ENCODE measurements at regions not wholly inside any gene's neighbourhood (a gene's known extent, or its start where the extent isn't known, plus 50 kb on each side); places are given as distances from the start of the nearest gene placed in this dataset.

DNA sequence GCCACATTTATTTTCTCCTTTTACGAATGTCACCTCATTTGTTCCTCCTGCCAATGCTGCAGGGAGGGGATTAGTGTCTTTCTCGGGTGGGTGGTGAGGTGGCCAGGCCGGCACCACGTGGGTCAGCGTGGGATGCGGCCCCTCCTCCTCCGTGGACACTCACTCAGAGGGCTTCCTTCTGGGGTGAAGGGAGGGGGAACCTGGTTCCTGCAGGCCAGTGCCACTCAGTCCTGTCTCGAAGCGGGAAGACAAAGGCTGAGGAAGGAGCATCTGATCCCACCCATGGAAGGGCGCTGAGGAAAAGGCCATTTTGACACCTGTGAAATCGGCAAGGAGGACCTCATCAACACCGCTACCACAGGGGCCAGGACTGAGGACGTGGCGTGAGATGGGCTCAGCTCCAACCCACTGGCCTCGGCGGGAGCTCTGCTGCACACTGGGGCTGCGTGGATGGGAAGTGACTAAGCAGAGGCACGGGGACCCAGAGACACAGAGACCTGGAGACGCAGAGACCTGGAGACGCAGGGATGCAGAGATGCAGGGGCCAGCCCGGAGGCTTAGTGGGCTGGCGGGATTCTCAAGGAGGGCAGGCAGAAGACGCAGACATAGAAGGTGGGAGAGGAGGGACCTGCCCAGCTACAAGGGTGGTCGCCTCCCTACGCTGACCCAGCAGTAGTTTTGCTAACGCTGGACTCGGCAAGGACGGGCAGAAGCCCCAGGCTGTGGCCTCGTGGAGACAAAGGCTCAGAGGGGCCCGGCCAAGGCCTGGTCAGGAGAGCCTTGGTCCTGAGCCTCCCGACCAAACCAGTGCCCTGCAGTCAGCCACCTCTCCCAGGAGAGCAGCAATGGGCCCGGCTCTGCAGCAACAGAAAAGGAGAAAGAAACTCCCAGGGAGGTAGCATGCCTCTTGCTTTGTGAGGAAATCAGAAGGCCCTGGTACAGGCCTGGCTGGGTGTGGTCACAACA is 1071.2 kb downstream of the BRD1 start:
- DNase-seq (ENCODE audit: low read depth): peak; percentile 19
- TF ChIP-seq, protein P1, sequence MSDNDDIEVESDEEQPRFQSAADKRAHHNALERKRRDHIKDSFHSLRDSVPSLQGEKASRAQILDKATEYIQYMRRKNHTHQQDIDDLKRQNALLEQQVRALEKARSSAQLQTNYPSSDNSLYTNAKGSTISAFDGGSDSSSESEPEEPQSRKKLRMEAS (IDR thresholded peaks at IDR 0.05; ENCODE audit: low read depth, low read length): no peak
- no peak overlapping the region for H3K4me3 ChIP-seq (ENCODE audit: low read depth, low read length)

DNA sequence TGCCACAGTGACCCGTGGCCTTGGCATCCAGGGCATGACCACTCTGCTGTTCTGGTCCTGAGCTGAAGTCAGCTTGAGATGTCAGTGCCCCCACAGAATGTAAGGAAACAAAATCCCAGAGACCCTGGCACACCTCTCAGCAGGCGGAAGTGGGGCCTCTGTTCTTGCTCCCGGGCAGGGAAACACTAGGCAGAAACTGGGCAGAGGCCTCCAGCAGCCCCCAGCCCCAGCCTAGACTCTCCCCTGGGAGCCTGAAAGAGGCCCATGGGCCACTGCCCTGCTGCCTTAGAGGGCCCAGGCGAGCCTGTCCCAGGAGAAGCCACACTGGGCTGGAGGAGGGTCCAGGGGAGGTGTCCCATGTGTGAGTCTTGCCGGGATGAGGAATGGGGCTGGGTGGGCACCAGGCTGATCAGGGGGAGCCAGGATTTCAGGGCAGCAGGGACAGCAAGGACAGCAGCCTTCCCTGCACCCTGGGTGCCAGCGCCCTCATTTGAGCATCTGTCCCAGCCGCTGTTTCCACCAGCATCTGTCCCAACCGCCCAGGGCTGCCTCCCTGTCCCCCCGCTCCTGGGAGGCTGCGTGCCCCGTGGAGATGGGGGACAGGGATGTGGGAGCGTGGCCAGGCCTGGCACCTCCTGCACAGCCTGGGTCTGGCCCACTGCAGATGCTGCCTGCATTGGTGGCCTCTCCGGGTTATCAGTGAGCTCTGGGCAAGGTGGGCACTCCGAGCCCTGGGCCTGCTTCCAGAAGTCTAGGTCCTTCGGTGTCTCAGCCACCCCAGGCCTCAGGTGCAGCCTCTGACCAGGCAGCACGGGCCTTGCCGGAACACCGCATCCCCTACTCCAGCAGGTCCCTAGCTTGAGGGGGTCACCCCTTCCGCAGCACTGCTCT is 1072.4 kb downstream of the BRD1 start:
- H3K4me3 ChIP-seq (ENCODE audit: low read depth, low read length): no peak overlapping the region
- TF ChIP-seq, protein P1 (IDR thresholded peaks at IDR 0.05; ENCODE audit: low read depth, low read length): no peak
- TF ChIP-seq POLR2A (IDR thresholded peaks at IDR 0.05; ENCODE audit: extremely low read depth, insufficient read length) (no peak), MYC (IDR thresholded peaks at IDR 0.05; ENCODE audit: low read depth, low read length) (no peak)
- TF ChIP-seq, protein P2, sequence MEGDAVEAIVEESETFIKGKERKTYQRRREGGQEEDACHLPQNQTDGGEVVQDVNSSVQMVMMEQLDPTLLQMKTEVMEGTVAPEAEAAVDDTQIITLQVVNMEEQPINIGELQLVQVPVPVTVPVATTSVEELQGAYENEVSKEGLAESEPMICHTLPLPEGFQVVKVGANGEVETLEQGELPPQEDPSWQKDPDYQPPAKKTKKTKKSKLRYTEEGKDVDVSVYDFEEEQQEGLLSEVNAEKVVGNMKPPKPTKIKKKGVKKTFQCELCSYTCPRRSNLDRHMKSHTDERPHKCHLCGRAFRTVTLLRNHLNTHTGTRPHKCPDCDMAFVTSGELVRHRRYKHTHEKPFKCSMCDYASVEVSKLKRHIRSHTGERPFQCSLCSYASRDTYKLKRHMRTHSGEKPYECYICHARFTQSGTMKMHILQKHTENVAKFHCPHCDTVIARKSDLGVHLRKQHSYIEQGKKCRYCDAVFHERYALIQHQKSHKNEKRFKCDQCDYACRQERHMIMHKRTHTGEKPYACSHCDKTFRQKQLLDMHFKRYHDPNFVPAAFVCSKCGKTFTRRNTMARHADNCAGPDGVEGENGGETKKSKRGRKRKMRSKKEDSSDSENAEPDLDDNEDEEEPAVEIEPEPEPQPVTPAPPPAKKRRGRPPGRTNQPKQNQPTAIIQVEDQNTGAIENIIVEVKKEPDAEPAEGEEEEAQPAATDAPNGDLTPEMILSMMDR (IDR thresholded peaks at IDR 0.05; ENCODE audit: low read depth, low read length): no peak
- DNase-seq (ENCODE audit: low read depth): no peak

DNA sequence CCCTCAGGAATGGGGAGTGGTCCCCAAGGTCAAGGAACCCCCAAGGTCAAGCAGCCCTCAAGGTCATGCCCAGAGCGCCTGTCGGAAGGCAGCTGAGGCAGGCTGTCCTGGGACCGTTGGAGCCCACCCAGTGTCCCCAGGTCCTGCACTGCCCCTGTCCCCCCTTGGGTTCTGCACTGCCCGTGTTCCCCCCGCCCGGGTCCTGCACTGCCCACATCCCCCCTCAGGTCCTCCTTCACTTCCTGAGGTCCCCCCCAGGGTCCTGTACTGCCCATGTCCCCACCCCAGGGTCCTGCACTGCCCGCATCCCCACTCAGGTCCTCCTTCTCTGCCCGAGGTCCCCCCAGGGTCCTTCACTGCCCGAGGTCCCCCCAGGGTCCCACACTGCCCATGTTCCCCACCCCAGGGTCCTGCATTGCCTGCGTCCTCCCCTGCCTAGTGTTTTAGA is 1073.0 kb downstream of the BRD1 start:
- DNase-seq (ENCODE audit: low read depth): no peak
- H3K4me3 ChIP-seq (ENCODE audit: low read depth, low read length): no peak overlapping the region
- TF ChIP-seq POLR2A (IDR thresholded peaks at IDR 0.05; ENCODE audit: extremely low read depth, insufficient read length): no peak
- no peak for TF ChIP-seq MYC (IDR thresholded peaks at IDR 0.05; ENCODE audit: low read depth, low read length)
- TF ChIP-seq, protein P2 (IDR thresholded peaks at IDR 0.05; ENCODE audit: low read depth, low read length): no peak
- TF ChIP-seq, protein P1 (IDR thresholded peaks at IDR 0.05; ENCODE audit: low read depth, low read length): no peak

DNA sequence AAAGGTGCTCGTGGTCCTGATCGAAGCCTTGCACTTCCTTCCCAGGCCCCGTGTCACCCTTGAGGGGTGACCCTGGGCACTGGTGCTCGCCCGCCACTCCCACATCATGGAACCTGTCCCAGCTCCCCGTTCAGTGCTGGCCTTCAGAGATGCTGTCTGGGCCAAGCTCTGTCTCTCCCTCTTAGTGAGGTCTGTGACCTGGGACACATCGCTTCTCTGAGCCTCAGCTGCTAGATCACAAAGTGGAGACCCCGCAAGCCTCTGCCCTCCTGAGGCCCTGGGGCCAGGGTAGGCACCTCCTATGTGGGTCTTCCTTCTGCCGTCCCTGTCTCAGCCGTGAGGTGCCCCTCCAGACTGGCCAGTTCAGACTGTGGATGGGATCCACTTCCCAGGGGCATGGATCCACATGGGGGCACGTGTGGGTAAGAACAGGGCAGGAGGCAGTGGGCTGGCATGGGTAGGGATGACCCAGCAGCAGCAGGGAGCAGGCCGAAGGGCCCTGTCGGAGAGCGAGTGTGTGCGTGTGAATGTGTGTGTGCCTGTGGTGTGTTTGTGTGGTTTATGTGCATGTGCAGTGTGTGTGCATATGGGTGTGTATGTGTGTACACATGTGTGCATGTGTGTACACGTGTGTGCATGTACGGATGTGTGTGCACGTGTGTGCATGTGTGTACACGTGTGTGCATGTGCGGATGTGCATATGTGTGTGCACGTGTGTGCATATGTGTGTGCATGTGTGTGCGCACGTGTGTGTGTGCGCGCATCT is 1073.7 kb downstream of the BRD1 start:
- H3K4me3 ChIP-seq (ENCODE audit: low read depth, low read length): no peak overlapping the region
- DNase-seq (ENCODE audit: low read depth): no peak
- TF ChIP-seq, protein P2 (IDR thresholded peaks at IDR 0.05; ENCODE audit: low read depth, low read length): no peak
- no peak for TF ChIP-seq POLR2A (IDR thresholded peaks at IDR 0.05; ENCODE audit: extremely low read depth, insufficient read length)
- TF ChIP-seq, protein P1 (IDR thresholded peaks at IDR 0.05; ENCODE audit: low read depth, low read length): no peak

DNA sequence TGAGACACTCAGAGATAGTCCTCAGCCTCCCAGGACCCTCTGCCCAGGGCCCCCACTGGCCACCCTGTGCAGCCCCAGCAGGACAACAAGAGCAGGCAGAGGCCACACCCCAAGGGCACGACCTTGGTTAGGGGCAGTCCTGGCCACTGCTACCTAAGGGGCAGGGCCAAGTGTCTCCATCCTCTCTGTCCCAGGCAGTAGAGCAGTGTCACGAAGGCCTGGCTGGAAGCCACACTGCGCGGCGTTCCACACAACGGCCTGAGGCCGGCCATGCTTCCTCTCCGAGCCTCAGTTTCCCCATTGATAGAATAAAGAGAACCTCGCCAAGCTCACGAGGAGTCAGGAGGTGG is 1074.3 kb downstream of the BRD1 start:
- TF ChIP-seq, protein P2 (IDR thresholded peaks at IDR 0.05; ENCODE audit: low read depth, low read length): no peak
- TF ChIP-seq POLR2A (IDR thresholded peaks at IDR 0.05; ENCODE audit: extremely low read depth, insufficient read length): no peak
- no peak for TF ChIP-seq MYC (IDR thresholded peaks at IDR 0.05; ENCODE audit: low read depth, low read length)
- TF ChIP-seq, protein P1 (IDR thresholded peaks at IDR 0.05; ENCODE audit: low read depth, low read length): no peak
- no peak overlapping the region for H3K4me3 ChIP-seq (ENCODE audit: low read depth, low read length)
- DNase-seq (ENCODE audit: low read depth): no peak

Data from NB4 (cell line).